Suppressor macrophage treated with lipopolysaccharide for 1 hour (primary cell): ENCODE measurements at regions not wholly inside any gene's neighbourhood (a gene's known extent, or its start where the extent isn't known, plus 50 kb on each side); places are given as distances from the start of the nearest gene placed in this dataset.
"Not testable (repeated sequence)": the region's sequence is repeated elsewhere in the genome, so short reads cannot be mapped to it uniquely, and the experiment has no call there.

Experiments
- DNase-seq, 3 donors: peaks; one replicate each; pipeline ENCODE4 v3.0.0-alpha.2; 2020 to 2022

DNA sequence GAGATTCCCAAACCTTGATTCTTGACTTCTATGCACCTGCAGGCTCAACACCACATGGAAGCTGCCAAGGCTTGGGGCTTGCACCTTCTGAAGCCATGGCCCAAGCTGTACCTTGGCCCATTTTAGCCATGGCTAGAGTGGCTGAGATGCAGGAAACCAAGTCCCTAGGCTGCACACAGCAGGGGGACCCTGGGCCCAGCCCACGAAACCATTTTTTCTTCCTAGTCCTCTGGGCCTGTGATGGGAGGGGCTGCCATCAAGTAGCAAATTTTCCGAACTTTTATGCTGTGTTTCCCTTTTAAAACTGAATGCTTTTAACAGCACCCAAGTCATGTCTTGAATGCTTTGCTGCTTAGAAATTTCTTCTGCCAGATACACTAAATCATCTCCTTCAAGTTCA, 253.9 kb upstream of the RPS23 start:
- not testable (repeated sequence) for DNase-seq

DNA sequence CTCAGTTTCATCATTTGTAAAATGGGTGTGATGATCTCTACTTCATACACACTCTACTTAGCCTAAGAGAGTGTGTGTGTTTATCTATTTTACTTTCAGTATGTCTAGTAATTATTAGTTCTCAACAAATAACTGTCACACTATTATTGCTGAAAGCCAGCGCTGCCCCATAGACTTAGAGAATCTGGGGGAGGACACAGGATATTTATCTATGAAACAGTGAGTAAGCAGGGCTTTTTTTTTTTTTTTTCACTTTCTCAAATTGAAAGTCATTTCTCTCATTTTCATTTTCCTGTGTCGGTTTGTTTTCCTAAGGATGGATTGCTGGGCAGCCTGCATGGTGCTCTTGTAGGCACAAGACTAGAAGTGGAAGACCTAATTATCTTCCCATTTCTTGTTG, 248.4 kb upstream of the RPS23 start:
- DNase-seq = no peak

DNA sequence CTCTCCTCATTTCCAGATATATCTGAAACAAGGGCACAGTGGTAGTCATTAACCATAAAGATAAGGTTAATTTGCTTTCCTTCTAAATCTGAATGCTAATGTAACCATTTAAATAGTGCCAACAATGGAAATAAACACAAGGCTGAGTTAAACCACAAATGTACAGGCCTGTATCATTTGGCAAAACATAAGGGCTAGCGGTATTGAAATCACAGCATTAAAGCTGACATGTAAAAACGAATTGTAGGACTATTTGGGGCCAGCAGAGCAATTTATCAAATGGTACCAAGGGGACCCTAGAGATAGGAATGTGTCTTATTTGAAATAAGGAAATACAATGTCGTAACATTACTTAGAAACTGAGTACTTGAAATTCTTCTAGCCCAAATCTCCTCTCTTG, 247.5 kb upstream of the RPS23 start:
- no peak for DNase-seq

DNA sequence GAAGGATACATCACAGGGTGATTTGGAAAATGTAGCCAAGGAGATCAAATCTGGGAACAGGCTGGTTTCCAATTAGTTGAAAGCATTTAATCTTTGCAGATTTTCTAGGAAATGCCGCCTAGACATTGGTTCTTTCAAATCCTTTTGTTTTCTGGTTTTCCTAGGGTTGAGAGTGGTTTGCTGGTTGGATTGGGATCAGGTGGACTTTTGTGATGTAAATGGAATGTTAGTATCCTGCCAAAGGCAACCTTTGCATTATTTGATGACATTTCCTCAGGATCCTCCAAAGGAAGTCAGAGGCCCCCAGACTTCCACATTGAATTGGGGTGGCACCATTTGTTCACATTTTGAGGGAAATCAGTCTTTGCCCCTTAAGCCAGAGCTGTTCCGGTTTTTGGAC, 245.5 kb upstream of the RPS23 start:
- no peak for DNase-seq

DNA sequence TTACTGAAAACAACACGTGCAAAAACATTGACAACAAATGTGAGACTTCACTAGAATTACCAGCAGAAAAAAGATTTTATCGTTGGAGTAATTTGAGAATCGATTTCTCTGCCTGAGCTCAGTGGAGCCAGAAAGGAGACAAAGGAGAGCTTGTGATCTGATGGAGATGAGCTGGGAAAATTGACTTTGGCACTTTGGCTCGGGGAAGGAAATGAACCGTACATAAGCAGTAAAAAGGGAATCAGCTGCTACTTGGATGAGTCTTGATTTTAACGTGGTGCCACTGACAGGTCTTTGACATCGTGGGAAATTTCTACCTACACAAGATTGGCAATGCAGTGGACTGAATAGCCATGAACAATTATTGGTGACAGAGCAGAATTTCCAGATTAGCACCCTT, 244.7 kb upstream of the RPS23 start:
- DNase-seq = no peak

DNA sequence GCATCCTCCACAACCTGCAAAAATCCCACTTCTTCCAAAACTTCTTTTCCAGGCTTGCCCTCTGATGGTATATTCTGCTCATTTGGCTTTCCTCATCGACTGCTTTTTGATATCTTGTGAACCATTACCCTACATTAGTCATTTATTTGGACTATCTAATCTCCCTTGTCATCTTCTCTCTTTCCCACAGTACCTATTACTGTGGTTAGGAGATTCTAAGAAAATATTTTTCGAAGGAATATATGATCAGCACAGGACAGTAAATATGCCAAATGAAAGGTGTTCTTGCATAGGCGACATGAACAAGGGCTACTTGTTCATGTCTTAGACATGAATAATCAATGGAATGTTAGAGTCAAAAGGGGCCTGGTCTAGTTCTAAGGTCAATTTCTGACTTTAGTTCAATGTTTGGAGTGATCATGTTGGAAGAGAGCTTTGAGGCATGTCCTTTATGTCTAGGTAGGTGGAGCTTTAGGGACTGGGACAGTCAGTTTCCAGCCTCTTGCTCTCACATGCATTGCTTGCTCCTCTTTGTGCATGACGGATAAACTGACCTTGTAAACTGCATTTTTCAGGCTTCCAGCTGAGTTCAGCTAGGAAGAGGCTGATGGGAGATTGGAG, 243.4 kb upstream of the RPS23 start:
- DNase-seq = no peak

DNA sequence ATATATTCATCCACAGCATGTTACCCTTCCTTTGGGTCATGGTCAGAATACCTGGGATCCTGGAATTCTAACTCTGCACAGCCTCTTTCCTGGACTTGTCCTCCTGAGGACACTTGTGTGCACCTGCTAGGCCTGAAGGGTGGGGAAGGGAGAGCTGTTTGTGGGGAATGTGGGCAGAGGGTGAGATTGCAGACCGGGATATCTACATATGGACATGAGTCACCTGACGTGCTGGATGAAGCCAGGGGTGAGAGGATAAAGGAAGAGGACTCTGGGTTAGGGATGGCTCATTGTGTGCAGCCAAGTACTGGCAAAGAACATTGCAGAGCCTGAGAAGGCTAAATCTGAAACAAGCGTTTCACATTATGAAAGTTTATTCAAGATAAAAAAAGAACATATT, 241.4 kb upstream of the RPS23 start:
- DNase-seq = no peak

DNA sequence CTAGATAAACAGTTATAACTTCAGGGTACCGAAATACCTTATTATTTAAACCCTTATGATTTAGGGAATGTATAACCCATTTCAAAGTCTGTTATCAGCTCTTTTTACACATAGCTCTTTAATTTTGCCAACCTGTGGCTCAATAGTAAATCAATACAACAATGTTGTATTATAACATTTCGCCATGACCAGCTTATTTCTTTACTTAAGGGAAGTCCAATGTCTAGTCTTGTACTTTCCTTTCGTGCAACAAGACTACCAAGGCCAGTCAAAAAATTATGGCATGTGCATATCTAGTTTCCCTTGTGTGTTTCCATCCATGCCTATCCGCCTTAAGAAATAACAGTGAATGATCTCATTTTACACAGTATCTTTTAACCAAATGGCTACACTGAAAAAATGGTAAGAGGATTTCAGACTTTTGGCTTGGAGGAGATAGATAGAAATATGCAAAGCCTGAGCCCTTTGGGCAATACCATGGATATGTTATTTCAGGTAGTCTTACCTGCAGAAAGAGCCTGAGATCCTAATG, 239.5 kb upstream of the RPS23 start:
- no peak for DNase-seq

DNA sequence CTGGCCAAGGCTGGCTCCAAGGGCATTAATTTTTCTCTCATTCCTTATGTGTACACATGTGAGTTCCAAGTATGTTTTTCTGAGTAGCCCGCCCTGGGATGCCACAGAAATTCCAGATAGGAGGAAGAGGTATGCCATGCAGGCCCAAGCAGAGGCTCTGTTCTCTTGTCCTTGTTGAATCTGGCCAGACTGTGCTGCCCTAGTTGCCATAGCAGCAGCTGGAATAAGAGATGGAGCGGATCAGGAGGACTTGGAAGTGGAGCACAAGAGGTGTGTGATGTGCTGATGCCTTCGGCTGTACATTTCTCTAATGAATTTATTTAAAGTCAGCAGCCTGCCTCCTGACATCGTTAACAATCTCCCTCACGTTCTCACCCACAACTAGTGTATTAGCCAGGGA, 235.6 kb upstream of the RPS23 start:
- no peak for DNase-seq

DNA sequence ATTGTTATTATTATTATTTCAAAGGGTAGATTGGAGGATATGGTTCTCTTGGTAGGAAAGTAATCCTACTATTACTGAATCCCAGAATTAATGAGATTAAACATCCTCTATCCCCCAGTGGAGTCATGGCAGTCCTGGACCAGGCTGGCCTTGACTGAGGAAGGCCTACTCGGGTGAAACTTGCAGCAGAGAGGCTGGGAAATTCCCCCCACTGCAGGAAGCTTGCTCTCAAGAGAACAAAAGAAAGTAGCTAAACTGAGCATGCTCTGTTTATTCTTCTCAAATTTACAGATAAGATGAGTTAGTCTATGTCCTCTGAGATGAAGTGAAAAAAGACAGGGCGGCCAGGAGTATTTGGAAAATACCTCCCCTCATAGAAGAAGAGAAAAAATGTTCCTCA, 233.9 kb upstream of the RPS23 start:
- DNase-seq = peak in 2 of 3 donors; percentile 3 to 16

DNA sequence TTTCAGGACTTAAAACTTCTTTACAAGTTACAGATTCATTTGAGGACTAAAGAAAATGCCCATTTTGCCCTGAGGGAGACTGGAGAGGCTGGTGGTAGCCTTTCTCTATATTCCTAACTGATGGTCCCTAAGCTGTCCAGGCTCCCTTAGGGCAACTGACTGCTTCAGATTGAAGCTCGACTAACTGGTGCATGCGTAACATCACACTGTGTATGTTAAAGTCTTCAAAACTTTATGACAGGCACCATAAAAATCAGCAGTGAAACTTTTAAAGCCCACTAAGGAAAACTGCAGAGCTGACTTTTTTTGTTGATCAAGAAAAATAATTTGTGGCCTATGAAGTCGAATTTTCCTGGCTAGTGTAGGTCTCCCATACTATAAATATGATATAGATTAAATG, 233.0 kb upstream of the RPS23 start:
- no peak for DNase-seq

DNA sequence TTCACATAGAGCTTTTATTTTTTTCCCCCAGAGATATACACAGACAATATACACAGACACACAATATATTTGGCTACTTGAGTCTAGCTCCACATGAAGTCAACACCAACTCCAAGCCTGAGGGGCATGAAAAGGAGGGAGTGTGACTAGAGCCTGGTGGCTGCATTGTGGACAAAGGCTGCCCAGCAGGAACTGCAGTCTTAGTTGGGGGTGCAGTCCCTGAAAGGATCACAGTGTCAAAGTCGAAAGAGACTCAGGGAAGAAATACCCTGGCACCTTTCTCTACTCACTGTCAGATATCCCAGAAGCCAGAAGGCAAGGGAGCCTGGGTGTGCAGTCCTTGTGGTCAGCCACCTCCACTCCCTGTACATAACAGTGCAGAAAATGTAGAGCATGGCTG, 231.6 kb upstream of the RPS23 start:
- DNase-seq = no peak

DNA sequence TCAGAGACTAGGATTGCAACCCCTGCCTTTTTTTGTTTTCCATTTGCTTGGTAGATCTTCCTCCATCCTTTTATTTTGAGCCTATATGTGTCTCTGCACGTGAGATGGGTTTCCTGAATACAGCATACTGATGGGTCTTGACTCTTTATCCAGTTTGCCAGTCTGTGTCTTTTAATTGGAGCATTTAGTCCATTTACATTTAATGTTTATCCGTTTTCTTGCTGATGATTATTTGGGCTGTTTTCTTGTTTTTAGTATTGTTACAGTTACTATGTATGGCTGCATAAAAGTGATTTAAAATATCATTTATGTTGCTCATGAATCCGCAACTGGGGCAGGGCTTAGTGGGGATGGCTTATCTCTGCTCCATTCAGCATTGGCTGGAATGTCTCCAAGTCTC, 228.2 kb upstream of the RPS23 start:
- DNase-seq = not testable (repeated sequence)

DNA sequence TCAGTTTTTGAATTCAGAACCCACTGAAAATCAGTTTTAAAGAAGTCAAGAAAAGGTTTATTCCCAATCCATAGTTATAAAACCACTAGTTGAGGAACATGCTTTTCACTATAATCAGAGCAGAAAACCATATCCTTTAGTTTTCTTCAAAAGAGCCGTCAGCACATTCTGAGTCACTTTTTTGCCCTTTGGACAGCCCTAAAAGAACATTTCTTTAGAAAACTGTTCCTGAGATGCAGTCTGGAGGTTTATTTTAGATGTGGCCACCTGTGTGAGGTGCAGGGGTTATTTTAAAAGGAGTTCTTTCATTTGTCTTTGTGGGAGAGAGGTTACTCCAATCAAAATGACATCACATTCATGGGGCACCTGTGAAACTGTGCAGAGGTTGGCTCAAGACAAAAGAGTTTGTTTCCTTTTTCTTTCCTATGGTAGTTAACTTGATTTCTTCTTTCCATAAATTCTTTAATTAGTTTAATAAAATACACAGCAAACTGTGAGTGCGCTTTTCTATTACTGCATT, 221.6 kb upstream of the RPS23 start:
- DNase-seq = no peak

DNA sequence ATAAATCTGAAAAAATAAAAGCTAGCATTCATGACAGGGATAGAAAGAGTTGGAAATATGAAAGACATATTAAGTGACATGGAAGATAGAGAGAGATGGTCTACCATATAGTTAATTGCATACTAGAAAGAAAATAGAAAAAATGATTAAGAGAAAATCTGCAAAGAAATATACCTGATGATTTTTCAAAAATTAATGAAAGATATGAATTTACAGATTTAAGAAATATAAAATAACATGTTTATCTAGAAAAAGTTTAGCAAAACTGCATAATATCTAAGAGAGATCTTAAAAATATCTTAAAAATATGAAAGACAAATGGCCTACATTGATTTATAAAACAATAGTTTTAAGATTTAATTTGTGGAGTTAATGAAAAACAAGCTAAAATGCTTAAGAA, 219.1 kb upstream of the RPS23 start:
- no peak for DNase-seq

DNA sequence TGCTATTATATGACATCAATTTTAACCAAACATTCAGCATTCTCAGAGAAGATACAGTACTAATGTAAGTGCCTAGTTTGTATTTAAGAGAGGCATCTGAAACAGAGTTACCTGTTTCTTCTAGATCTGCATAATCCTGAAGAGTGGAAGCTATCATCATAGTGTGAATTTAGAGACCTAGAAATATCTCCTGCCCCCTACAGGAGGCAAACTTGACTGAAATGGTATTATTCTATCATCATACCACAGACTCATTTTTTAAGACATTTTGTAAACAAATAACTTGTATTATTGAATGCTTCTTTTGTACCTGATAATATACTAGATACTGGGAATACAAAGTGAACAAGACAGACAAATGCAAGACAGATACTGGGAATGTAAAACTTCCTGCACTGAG, 216.8 kb upstream of the RPS23 start:
- DNase-seq = no peak

DNA sequence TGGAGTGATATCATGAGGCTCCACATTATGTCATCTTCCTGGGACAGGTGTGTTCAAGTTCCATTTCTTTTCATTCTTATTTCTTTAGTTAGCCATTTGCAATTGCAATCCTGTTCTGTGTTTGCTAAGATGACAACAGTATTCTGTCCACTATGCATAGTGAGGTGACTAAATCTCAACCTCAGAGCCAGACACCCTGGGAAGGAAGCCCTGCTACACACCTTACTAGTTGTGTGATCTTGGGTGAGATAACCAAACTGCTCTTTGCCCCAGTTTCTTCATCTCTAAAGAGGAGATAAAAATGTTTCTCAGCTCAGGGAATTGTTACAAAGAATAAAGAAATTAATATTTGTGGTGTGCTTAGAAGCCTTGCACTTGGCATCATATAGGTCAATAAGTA, 215.1 kb upstream of the RPS23 start:
- DNase-seq = no peak

DNA sequence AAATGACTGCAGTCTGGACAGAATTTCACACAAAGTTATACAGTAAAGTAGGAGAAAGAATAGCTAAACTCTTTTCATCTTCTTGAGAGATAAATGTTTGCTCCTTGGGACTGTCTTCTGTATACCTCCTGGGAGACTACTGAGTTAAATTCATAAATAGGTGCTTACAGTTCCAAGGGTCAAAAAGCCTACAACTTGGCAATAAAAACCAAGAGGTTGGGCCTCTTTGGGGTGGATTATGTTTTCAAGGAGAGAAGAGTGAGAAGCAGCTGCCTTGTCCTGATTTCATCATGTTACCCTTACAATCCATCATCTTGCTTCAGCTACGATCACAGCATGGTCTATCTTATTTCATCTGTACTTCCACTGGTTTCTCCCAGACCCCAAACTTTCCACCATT, 213.2 kb upstream of the RPS23 start:
- DNase-seq = no peak

DNA sequence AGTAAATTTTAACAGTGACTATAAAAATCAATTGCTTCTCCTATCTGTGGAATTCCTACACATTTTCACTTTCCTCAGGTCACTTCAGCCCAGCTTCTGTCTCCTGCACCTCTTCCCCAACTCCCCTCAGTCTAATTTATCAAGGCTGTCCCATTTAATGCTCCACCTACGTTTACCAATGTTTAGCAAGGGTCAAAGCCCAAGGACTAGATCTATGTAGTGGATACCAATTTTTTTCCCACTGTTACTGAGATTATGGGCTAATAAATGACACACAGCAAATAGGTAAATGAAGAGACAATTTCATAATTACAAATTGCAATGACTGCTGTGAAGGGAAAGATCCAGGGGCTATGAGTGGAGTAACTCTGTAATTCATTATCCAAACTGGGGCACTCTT, 211.5 kb upstream of the RPS23 start:
- DNase-seq = no peak

DNA sequence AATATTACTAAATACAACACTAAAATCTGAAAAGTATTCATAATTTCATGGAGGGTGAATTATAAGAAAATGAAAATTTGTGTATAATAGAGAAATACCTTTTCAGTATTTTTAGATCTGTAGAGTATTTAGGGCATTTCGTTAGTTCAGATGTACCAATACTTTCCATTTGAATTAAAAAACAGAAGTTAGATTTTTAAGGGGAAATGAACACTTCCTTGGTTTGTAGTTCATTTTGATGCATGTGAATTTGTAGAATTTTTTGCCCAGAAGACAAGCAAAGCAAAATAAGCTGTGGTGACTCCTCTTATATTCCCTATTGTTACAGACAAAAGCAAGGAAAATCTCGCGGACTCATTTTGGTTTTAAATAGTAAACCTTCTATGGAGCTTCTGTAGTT, 209.0 kb upstream of the RPS23 start:
- DNase-seq = peak in 2 of 3 donors; percentile 18 to 27

DNA sequence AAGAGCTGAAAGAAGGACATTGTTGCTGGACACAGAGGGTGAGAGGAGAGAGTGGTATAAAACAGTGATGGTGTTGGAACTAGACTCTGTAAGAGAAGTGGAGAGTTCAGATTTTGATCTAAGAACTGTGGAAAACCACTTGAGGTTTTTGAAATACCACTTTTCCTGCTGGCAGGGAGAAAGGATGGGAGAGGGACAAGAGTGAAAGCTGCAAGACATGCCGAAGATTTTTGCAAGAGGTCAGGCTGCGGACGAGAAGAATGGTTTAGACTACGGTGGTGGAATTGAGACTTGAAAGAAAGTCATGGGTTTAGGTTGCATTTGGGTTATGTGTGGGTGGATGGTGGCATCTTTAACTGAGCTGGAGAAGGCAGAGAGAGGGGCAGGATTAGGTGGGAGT, 202.2 kb upstream of the RPS23 start:
- DNase-seq = no peak

DNA sequence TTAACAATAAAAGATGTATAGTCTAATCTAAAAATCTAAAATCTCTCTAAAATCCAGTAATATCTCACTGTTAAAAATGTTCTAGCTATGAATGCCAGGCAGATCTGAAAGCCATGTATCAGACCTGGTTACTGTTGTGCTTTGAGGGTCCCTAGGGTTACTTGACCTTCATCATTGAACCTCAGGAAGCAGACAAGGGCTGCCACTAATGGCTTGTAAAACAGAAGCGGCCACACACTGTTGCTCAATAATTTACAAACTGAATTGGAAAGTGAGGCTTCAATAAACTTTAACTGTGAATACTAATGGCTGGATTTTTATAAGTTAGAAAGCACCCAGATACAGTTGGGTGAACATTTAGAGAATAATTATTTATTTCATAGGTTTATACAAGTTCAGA, 198.0 kb upstream of the RPS23 start:
- no peak for DNase-seq

DNA sequence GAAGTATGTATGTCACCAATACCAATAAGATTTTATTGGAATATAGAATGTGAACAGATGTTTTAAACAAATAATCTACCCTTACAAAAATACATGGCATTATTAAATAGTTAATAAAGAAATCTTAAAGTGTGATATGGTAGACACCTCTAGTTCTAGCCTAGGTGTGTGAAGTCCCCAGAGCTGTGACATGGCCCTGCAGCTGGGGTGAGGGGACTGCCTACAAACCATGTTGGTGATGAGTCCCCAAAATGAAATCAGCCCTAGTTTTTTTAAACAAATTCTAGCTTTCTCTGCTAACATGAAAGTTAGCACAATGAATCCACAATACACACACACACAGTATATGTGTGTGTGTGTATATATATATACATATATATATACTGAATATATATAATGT, 195.1 kb upstream of the RPS23 start:
- DNase-seq = no peak

DNA sequence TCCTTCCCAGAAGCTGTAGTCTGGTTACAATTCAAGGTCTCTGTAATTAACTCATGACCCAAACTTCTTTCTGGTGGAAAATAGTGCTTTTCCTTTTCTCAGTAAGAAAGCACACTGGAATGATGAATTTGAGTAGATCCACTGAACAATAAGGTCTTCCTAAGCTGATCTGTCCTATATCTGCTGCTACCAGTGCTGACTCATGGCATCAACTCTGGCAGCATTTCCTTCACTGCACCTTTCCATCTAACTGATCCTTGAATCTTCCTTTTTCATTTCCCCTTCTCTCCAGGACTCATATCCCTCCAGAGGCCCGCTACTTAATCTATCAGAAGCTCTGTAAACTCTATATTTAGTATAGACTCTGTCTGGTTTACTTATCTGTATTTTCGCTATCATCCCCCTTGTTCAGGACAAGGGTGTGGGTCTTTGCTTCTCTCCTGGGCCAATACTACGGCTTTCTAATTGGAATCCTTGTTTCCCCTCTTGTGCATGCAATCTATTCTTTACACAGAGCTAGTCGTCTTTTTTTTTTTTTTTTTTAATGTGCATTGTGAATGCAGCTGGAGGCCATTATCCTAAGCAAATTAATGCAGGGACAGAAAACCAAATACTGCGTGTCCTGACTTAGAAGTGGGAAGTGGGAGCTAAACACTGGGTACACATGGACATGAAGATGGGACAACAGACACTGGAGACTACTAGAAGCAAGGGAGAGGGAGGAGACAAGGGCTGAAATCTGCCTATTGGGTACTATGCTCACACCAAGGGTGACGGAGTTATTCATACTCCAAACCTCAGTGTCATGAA, 192.2 kb upstream of the RPS23 start:
- no peak for DNase-seq
